AML-193 (cell line): ENCODE measurements at regions not wholly inside any gene's neighbourhood (a gene's known extent, or its start where the extent isn't known, plus 50 kb on each side); places are given as distances from the start of the nearest gene placed in this dataset.

ENCODE experiments used
- DNase-seq, 2 experiments: peaks; one replicate each; lab custom pipeline; 2025; lab: John Stamatoyannopoulos, UW

DNA sequence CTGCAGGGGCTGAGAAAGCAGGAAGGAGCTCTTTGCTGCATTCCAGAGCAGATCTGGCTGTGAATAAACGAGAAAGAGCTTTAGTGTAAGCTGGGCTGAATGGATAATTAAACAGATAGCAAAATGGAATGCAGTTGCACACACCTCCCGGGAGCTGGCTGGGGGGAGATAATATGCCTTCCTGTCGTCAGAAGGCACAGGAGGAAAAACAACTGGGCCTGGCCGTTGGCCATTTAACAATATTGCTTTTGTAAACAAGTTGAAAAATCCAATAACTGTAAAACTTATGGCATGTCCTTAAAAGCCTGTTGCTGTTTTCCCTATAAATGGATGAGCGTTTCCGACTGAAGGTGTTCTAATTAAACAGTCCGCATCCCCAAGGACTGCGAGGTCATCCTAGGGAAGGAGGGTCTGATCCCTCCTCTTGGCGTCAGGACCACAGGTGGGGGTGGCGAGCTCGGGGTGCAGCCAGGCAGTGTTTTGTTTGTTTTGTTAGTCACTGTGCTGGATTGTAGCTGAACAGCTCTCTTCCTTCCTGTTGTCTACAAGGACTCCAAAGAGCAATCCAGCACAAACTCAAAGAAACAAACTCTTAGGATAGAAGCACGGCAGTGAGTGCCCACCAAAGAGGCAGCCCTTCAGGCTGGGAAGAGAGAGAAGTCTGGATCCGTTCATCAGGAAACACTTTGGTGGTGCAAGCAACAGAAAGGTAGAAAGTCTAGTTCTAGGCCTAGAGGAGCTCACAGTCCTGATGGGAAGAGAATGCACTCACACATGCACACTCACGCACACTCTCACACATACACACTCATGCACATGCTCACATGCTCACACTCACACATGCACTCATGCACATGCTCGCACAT is 133.4 kb upstream of the SMAD3 start:
- no peak for DNase-seq

DNA sequence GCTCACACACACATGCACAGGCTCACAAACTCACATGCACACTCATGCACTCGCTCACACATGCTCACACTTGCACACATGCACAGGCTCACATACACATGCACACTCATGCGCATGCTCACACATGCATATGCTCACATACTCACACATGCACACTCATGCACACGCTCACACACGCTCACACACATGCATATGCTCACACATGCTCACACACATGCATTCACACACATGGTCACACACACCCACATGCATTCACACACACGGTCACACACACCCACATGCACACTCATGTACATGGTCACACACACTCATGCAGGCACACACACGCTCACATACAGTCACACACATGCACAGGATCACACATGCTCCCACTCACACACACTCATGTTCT is 132.8 kb upstream of the SMAD3 start:
- DNase-seq, result no peak

DNA sequence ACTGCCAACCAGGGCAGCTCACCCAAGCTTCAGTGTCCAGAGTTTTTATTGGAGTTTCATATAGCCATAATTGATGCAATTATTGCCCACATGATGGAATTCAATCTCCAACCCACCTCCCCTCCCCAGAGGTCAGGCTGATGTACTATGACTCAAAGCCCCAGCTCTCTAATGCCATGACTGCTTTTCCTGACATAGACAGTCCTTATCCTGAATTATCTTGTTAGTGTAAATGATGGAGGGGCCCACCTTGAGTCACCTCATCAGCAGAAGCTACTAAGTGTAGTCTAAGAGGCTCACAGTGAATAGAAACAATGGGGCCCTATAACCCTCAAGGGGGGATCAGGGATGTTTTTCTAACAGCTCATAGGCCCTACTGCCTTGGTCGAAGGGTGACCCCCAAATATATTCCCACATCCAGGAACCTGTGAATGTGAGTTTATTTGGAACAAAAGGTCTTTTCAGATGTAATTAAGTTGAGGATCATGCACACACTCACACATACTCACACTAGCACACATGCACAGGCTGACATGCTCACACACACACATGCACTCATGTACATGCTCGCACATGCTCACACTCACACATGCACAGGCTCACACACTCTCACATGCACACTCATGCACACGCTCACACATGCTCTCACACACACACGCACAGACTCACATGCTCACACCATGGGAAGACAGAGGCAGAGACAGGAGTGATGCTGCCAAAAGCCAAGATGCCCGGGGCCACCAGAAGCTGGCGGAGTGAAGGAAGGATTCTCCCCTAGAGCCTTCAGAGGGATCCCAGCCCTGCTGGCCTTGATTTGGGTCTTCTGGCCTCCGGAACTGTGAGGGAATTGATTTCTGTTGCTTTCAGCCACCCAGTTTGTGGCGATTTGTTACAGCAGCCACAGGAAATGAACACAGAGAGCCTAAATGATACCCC is 131.2 kb upstream of the SMAD3 start:
- DNase-seq, result no peak

GRCh38 chr15:66934868-66935520 is 130.4 kb upstream of the SMAD3 start:
- DNase-seq, result no peak

GRCh38 chr15:66935688-66936087 is 129.7 kb upstream of the SMAD3 start:
- DNase-seq, result no peak

DNA sequence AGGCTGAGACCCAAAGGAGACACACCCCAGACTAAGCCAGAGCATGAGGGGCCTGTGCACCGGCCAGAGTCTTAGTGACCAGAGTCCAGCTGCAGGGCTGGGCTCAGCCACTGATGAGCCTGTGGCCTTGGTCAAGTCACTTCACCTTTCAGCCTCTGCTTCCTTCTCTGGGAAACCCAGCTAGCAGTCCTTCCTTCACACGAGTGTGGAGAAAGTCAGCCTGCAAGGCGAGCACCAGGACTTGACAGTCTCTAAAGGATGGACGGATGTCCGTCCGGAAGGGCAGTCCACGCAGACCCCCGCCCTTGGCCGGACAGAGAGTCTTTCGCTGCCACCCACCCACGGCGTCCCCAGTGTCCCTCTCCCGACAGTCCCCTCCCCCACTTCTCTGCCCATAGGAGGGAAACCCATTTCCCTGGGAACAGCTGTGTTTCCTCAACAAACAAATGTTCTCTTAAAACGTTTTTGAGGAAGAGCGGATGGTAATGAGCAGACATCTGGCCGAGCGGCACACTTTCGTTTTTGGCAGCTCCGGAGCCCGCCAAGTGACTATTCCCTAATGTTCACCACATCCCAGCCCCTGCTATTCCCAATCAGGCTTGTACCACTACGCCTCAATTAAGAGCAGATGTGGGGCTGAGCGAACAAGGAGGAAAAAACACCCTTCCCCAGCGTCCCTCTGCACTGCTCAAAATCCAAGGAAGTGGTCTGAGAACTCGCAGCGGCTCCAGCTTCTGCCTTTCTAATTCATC is 129.1 kb upstream of the SMAD3 start:
- DNase-seq, result no peak

- DNase-seq, result no peak
These were observed 128.4 kb upstream of the SMAD3 start for GRCh38 chr15:66936861-66937582.

GRCh38 chr15:66937588-66937987 is 127.8 kb upstream of the SMAD3 start:
- DNase-seq, result no peak

DNA sequence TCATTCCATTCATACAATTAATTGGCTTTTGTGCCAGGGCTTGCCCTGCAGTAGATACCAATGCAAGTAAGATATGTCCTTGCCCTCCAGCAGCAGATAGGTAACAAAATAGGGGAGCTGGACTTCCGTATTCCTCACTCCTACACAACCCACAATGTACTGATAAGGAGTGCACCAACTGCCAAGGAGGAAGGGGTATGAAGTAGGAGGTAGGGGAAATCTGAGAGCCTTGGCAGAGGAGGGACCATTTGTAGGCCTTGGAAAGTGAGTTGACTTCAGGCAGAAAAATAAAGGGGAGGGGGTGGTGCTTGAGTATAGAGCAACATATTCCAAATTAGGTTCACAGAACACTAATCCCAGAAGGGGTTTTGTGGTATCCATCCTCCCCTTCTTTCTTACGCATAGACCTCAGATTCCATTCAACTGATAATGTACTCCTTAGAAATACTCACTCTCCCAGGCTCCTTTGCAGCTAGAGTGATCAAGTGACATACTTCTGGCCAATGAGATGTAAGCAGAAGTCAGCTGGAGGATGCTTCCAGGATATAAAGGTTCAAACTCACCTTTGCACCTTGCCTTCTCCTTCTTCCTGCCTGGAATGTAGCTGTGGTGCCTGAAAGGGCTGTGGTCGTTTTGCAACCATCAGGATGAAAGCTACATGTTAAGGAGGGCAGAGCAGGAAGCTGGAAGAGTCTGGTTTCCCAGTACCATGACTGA is 127.1 kb upstream of the SMAD3 start:
- DNase-seq, result no peak

GRCh38 chr15:66939016-66939415 is 126.4 kb upstream of the SMAD3 start:
- DNase-seq, result no peak

DNA sequence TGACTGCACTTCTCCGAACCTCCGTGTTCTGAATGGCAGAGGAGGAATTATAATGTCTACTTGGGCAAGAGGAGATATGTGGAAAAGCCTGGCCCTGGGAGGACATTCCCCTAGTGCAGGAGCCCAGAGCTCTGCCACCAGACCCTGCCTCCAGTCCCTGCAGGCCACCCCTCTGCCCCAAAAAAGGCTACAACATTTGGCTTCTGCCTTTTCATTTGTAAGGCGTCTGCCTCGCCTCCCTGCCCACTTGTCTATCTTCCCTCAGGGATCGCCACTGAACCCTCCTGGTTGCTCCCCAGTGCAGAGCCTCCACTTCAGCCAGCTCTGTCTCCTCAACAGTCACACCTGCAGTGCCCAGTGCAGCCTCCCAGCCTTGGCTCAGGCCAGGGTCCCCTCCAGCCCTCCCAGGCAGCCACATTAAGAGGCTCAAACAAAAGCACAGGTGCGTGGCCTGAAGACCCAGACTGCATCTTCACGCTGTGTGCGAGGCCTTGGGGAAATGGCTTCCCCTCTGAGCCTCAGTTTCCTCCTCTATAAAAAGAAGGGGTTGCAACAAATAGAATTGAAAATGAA is 125.9 kb upstream of the SMAD3 start:
- DNase-seq, result no peak

DNA sequence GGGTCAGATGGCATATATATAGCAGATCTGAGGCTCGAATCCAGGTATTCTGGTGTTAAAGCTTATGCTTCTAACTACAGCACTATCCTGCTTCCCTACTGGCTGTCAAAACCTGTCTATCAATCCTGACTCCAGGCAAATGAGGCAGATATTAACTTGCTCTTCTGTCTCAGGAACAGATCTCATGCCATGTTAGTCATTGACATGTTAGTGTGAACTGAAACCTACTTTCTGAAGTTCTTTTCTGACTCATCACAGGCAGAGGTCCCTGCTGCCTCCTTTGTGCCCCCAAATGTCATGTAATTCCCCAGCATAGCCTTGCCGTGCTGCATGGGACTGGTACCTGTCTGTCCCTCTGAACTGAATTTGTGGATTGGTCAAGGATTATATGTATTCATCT is 125.0 kb upstream of the SMAD3 start:
- DNase-seq, result no peak

GRCh38 chr15:66941108-66941711 is 124.2 kb upstream of the SMAD3 start:
- DNase-seq, result no peak

GRCh38 chr15:66941791-66942190 is 123.6 kb upstream of the SMAD3 start:
- peak; percentile 13 to 17 for DNase-seq

DNA sequence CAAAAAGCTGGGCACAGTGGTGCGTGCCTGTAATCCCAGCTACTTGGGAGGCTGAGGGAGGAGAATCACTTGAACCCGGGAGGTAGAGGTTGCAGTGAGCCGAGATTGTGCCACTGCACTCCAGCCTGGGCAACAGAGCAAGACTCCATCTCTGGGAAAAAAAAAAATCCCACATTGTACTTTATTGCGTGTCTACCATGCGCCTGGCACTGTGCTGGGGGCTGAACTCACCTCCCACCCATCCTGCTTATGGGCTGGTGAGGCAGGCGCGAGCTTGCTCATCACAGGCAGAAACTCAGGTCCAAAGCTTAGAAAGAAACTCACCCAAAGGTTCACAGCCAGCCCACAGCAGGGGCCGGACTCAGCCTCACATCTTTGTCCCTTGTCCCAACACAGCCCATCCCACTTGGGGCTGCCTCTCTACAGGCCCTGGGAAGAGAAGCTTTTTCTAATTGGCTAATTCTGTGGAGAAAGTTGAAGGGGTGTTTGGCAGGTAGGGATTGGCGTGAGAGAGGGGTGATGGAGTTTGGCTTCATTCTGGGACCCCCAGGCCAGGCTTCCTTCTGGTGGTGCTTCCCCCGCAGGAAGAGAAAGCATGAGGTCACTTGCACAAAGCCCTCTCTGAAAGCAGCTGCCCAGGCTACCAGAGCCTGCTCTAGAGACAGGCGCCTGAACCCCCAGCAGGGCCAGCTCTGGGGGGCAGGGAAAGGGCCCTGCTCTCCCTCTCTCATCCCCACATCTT is 122.6 kb upstream of the SMAD3 start:
- DNase-seq, result no peak

DNA sequence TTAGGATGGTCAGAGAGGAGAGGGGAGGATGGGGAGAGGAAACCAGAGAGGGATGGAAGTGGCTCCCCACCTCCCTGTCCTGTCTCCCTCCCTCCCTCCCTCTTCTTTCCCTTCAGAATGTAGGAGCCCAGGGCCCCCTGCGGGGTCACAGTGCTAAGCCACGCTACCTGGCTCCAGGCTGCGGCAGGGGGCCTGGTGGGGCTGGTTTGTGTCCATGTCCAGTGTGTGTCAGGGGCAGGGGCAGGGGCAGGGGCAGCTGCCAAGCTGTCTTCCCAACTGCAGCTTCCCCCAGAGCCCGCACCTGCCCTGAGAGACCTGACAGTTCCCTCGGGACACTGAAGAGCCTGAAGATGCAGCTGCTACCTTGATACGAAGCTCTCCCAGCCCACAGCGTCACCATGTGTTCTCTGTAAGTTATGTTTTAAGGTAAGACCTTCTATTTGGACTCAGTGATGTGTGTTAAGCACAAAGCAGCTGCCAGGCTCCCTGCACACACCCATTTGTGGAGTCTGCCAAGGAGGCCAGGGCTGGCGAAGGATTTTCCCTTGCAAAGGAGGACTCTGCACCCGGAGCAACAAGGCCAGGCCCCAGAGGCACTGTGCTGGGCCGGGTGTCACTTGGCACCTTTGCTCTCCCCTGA is 121.8 kb upstream of the SMAD3 start:
- no peak for DNase-seq

DNA sequence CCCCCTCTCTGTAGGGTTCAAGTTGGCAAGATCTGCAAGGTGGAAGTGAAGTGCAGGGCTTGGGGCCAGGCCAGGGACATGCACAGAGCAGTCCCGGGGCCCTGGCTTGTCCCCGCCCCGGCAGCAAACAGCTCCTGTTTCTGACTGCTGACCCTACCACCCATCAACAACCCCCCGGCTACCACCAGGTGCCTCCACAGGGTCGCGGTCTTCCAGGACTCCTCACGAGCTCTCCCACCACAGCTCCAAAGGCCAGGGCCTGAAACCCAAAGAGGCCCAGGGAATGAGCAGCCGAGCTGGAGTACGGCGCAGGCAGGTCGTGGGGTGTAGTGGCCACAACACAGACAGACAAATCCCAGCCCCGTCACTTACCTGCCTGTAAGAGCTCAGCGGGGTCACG is 121.3 kb upstream of the SMAD3 start:
- no peak for DNase-seq

- DNase-seq, result no peak
These were observed 120.1 kb upstream of the SMAD3 start for GRCh38 chr15:66945286-66945685.
